Loucy (cell line): ENCODE measurements at regions not wholly inside any gene's neighbourhood (a gene's known extent, or its start where the extent isn't known, plus 50 kb on each side); places are given as distances from the start of the nearest gene placed in this dataset.

Source experiments
- H2AFZ ChIP-seq: fragments of 200-600 bp; sonication (generic); 2 replicates; pipeline ENCODE4 v1.6.0; 2016; ENCODE audit warnings: antibody characterized with exemption, mild to moderate bottlenecking, low read length, moderate library complexity
- H3F3A ChIP-seq: fragments of 200-600 bp; 2 replicates; pipeline ENCODE4 v1.6.0; 2016; ENCODE audit warnings: antibody characterized with exemption, low read depth, mild to moderate bottlenecking
- H3K27me3 ChIP-seq: fragments of 200-600 bp; sonication (generic); 2 replicates; pipeline ENCODE4 v1.6.1; 2014; ENCODE audit warnings: low read length, mild to moderate bottlenecking; ENCODE audit not compliant: insufficient read depth, poor library complexity, severe bottlenecking
- H3K36me3 ChIP-seq: fragments of 200-600 bp; sonication (generic); 2 replicates; pipeline ENCODE4 v1.6.1; 2016; ENCODE audit warnings: low read length; ENCODE audit not compliant: insufficient read depth
- H3K4me1 ChIP-seq: fragments of 200-600 bp; sonication (generic); 2 replicates; pipeline ENCODE4 v1.5.1; 2014; ENCODE audit warnings: low read length, mild to moderate bottlenecking; ENCODE audit not compliant: insufficient read depth, poor library complexity, severe bottlenecking
- H3K4me2 ChIP-seq: fragments of 200-600 bp; sonication (generic); 2 replicates; pipeline ENCODE4 v1.6.0; 2014; ENCODE audit warnings: antibody characterized with exemption, low read length, low read depth, mild to moderate bottlenecking; ENCODE audit not compliant: poor library complexity, severe bottlenecking
- H3K4me3 ChIP-seq: fragments of 200-600 bp; sonication (generic); 2 replicates; pipeline ENCODE4 v1.5.1; 2014; ENCODE audit warnings: low read length, mild to moderate bottlenecking, mixed read lengths; ENCODE audit not compliant: poor library complexity, severe bottlenecking
- H3K79me2 ChIP-seq: fragments of 200-600 bp; sonication (generic); 2 replicates; pipeline ENCODE4 v1.6.1; 2014; ENCODE audit warnings: low read length; ENCODE audit not compliant: insufficient read depth
- H3K9ac ChIP-seq: fragments of 200-600 bp; sonication (generic); 2 replicates; pipeline ENCODE4 v1.6.0; 2014; ENCODE audit warnings: mild to moderate bottlenecking, low read depth, low read length, moderate library complexity; ENCODE audit not compliant: poor library complexity, severe bottlenecking
- H3K9me2 ChIP-seq: fragments of 200-600 bp; sonication (generic); replicated peaks from 2 replicates; pipeline ENCODE4 v1.6.1; 2016; ENCODE audit warnings: low read depth, low read length, mixed read lengths
- H3K9me3 ChIP-seq: fragments of 200-600 bp; sonication (generic); 2 replicates; pipeline ENCODE4 v1.6.1; 2014; ENCODE audit warnings: mild to moderate bottlenecking, antibody characterized with exemption, low read length, low read depth; ENCODE audit not compliant: insufficient read depth
- H4K20me1 ChIP-seq: fragments of 200-600 bp; sonication (generic); 2 replicates; pipeline ENCODE4 v1.6.0; 2014; ENCODE audit warnings: antibody characterized with exemption, low read length, mild to moderate bottlenecking; ENCODE audit not compliant: insufficient read depth, poor library complexity, severe bottlenecking
- EZH2phosphoT487 ChIP-seq: fragments of 200-600 bp; IDR thresholded peaks from 2 replicates; pipeline ENCODE4 v1.6.1; 2018; ENCODE audit warnings: antibody characterized with exemption, mild to moderate bottlenecking, moderate library complexity, borderline replicate concordance
- TF ChIP-seq, protein P1 (sequence below): fragments of 200-600 bp; sonication (generic); conservative IDR thresholded peaks from 2 replicates; pipeline ENCODE4 v1.5.1; 2014; ENCODE audit warnings: mild to moderate bottlenecking, antibody characterized with exemption, low read length

DNA sequence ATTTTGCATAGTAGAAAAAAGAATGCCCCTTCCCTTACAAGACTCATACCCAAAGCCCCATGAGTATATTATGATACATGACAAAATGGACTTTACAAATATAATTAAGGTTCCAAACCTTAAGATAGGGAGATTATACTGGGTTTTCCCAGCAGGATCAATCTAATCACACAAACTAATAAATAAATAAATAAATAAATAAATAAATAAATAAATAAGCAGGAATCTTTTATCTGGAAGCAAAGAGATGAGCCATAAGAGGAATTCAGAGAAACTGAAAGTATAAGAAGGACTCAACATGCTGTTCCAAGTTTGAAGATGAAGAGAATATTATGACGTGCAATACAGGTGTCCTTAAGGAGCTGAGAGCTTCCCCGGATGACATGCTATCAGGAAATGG is 1174.5 kb downstream of the DTWD2 start:
- H3K79me2 ChIP-seq, result no peaks in the 10 kb centered on the region
- TF ChIP-seq, protein P1, sequence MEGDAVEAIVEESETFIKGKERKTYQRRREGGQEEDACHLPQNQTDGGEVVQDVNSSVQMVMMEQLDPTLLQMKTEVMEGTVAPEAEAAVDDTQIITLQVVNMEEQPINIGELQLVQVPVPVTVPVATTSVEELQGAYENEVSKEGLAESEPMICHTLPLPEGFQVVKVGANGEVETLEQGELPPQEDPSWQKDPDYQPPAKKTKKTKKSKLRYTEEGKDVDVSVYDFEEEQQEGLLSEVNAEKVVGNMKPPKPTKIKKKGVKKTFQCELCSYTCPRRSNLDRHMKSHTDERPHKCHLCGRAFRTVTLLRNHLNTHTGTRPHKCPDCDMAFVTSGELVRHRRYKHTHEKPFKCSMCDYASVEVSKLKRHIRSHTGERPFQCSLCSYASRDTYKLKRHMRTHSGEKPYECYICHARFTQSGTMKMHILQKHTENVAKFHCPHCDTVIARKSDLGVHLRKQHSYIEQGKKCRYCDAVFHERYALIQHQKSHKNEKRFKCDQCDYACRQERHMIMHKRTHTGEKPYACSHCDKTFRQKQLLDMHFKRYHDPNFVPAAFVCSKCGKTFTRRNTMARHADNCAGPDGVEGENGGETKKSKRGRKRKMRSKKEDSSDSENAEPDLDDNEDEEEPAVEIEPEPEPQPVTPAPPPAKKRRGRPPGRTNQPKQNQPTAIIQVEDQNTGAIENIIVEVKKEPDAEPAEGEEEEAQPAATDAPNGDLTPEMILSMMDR, result no peak
- TF ChIP-seq EZH2phosphoT487, result no peak
- no peak overlapping the region for H3K4me3 ChIP-seq
- no peaks in the 10 kb centered on the region for H3K4me1 ChIP-seq
- H3K9ac ChIP-seq, result no peak overlapping the region
- H3K9me2 ChIP-seq, result no peaks in the 10 kb centered on the region
- no peaks in the 10 kb centered on the region for H3F3A ChIP-seq
- H2AFZ ChIP-seq, result no peak overlapping the region
- no peak overlapping the region for H3K4me2 ChIP-seq
- H3K9me3 ChIP-seq, result no peaks in the 10 kb centered on the region
- no peaks in the 10 kb centered on the region for H3K27me3 ChIP-seq
- no peaks in the 10 kb centered on the region for H3K36me3 ChIP-seq
- no peaks in the 10 kb centered on the region for H4K20me1 ChIP-seq

DNA sequence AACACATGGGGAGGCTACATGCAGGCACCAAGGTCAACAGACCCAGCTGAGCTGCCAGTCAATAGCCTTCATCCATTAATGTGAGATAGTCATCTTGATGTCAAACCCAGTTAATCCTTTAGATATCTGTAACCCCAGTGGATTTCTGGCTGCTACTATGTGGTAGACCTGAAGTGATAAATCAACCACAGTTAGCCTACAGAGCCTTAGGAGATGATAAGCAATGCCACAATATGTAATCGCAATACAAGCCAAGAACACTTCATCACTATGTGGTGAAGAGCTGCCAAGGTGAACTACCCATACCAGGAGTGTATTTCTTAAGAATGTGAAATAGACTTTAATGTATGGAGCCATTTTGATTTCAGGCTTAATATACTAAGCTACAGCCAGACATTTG is 1175.5 kb downstream of the DTWD2 start:
- Histone ChIP-seq H3K9ac (no peak overlapping the region), H3K4me2 (no peak overlapping the region), H3K27me3 (no peaks in the 10 kb centered on the region), H3K79me2 (no peaks in the 10 kb centered on the region), H3K9me3 (no peaks in the 10 kb centered on the region), H3K4me3 (no peak overlapping the region), H3F3A (no peaks in the 10 kb centered on the region), H3K4me1 (no peaks in the 10 kb centered on the region), H3K9me2 (no peaks in the 10 kb centered on the region), H2AFZ (no peak overlapping the region), H4K20me1 (no peaks in the 10 kb centered on the region), H3K36me3 (no peaks in the 10 kb centered on the region)
- TF ChIP-seq, protein P1, result no peak
- TF ChIP-seq EZH2phosphoT487, result no peak

DNA sequence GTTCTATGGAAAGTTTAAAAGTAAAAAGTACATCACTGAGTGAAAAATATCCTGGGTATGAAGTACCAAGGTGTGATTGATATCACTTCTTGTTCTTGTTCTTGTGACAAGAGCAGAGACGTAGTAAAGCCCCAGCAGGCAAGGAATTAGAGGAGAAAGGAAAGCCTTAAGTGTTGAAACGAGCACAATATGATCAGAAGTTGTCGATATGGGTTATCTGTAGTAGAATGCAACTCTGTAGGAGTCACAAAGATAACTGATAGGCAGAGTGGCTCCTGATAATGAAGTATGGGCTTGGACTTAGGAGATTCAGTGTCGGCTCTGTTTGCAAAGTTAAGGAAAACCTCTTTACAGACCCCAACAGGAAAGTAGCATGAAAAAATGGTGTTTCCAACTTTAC is 1179.1 kb downstream of the DTWD2 start:
- TF ChIP-seq, protein P1, result no peak
- no peak for TF ChIP-seq EZH2phosphoT487
- H3K36me3 ChIP-seq, result no peaks in the 10 kb centered on the region
- no peaks in the 10 kb centered on the region for H4K20me1 ChIP-seq
- H3K9me3 ChIP-seq, result no peaks in the 10 kb centered on the region
- no peak overlapping the region for H3K4me3 ChIP-seq
- no peak overlapping the region for H3K9ac ChIP-seq
- H3K9me2 ChIP-seq, result no peaks in the 10 kb centered on the region
- no peak overlapping the region for H3K4me2 ChIP-seq
- H3K79me2 ChIP-seq, result no peaks in the 10 kb centered on the region
- no peaks in the 10 kb centered on the region for H3K27me3 ChIP-seq
- H3F3A ChIP-seq, result no peaks in the 10 kb centered on the region
- H3K4me1 ChIP-seq, result no peaks in the 10 kb centered on the region
- H2AFZ ChIP-seq, result no peak overlapping the region
